ENCODE measurements at regions not wholly inside any gene's neighbourhood (a gene's known extent, or its start where the extent isn't known, plus 50 kb on each side); places are given as distances from the start of the nearest gene placed in this dataset.
A peak's percentile ranks its signal among the peaks of the same experiment; 100 is the strongest.

DNA sequence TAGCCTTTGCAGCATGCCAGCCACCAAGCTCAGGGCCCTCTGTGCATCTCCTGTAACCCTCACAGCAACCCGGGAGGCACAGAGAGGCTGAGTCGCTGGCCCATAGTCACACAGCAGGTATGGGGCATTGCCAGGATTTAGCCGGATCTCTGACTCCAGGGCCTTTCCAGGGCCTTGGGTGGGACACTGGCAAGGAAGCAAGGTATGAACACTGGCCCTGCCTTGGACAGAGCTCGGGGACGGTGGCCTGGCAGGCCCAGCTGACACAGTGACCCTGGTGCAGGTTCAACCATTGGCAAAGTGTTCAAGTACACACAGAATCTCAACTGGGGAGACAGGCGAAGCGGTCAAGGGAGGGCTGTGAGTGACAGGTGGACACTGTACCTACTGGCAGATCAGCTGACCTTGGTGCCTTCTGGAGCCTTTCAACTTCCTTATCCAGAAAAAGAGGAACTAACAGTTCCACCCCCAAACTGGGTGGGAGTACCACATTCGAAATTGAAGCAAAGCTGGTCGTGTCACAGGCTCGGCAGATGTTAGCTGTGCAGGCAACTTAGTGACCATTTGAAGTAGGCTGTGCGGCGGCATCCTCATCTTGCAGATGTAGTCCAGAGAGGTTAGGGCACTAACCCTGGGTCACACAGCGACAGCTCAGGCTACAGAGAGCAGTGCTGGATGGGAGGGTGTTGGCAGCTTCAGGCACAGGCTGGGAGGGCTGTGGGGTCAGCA, 287.4 kb downstream of the SEC14L1 start (continued):
- peak; percentile 91 for TF ChIP-seq ZFP36 (IDR thresholded peaks at IDR 0.05; ENCODE audit: low read depth, low read length, partially characterized antibody)
- 0 out of 2 replicates have a peak, but pooled peaks have one; percentile 20 for TF ChIP-seq CBFA2T3 (IDR thresholded peaks at IDR 0.05)
- TF ChIP-seq SIN3A (IDR thresholded peaks at IDR 0.05; ENCODE audit: borderline replicate concordance in 2 of 2, control insufficient read depth in 1 of 2, low read depth in 2 of 2, low read length in 2 of 2), result no peak
- peak; percentile 36 for TF ChIP-seq ESRRA (IDR thresholded peaks at IDR 0.05; ENCODE audit: borderline replicate concordance, low read depth)
- no peak for TF ChIP-seq ZNF174 (CRISPR knock-in tag; IDR thresholded peaks at IDR 0.05)
- peak in 1 of 2 experiments; percentile 59; a peak in 2 of 4 replicates for TF ChIP-seq KDM1A (IDR thresholded peaks at IDR 0.05)
- no peak for TF ChIP-seq XRCC5 (IDR thresholded peaks at IDR 0.05; ENCODE audit: low read depth, low read length)
- TF ChIP-seq POLR2B (IDR thresholded peaks at IDR 0.05; ENCODE audit: low read depth, partially characterized antibody), result no peak
- no peak for TF ChIP-seq DIDO1 (tag; IDR thresholded peaks at IDR 0.05; ENCODE audit: low read depth)
- no peak for TF ChIP-seq CAMTA2 (CRISPR knock-in tag; conservative IDR thresholded peaks at IDR 0.05)
- no peak for TF ChIP-seq ZNF175 (CRISPR knock-in tag; IDR thresholded peaks at IDR 0.05; ENCODE audit: low read depth)
- 0 out of 2 replicates have a peak, but pooled peaks have one; percentile 39 for TF ChIP-seq KLF16 (IDR thresholded peaks at IDR 0.05)
- TF ChIP-seq NR2C2 (CRISPR knock-in tag; IDR thresholded peaks at IDR 0.05), result peak; percentile 52; the same call in 1 of the 2 replicates
- TF ChIP-seq NR2C2 (tag; IDR thresholded peaks at IDR 0.05), result no peak
- no peak for TF ChIP-seq E2F3 (CRISPR knock-in tag; IDR thresholded peaks at IDR 0.05)
- no peak for TF ChIP-seq FUS (optimal IDR thresholded peaks at IDR 0.05; ENCODE audit: low read depth, low read length)
- peak; percentile 62 for TF ChIP-seq ELF1 (tag; IDR thresholded peaks at IDR 0.05)
- TF ChIP-seq POLR2H (tag; IDR thresholded peaks at IDR 0.05; ENCODE audit: low read depth), result no peak
- TF ChIP-seq HDAC1 (IDR thresholded peaks at IDR 0.05), result 0 out of 4 replicates have a peak, but pooled peaks of 1 of the 2 experiments have one; percentile 21
- TF ChIP-seq BHLHE40 (IDR thresholded peaks at IDR 0.05; ENCODE audit: low read length), result peak; percentile 29; the same call in 1 of the 2 replicates
- peak in 1 of 2 experiments; percentile 56; a peak in 1 of 4 replicates for TF ChIP-seq RCOR1 (IDR thresholded peaks at IDR 0.05; ENCODE audit: borderline replicate concordance in 1 of 2, low read depth in 2 of 2, low read length in 2 of 2)
- no peak for TF ChIP-seq SRSF7 (optimal IDR thresholded peaks at IDR 0.05; ENCODE audit: low read depth, low read length)
- no peak for TF ChIP-seq LARP7 (IDR thresholded peaks at IDR 0.05)
- TF ChIP-seq SPI1 (IDR thresholded peaks at IDR 0.05; ENCODE audit: borderline replicate concordance, low read depth, low read length), result peak; percentile 60; the same call in 1 of the 2 replicates
- no peak for TF ChIP-seq POLR2AphosphoS2 (IDR thresholded peaks at IDR 0.05; ENCODE audit: low read length)
- TF ChIP-seq FOXK2 (conservative IDR thresholded peaks at IDR 0.05 in 1 of 2, IDR thresholded peaks at IDR 0.05 in 1 of 2; ENCODE audit: low read depth in 2 of 2), result no peak
- TF ChIP-seq, protein P1, sequence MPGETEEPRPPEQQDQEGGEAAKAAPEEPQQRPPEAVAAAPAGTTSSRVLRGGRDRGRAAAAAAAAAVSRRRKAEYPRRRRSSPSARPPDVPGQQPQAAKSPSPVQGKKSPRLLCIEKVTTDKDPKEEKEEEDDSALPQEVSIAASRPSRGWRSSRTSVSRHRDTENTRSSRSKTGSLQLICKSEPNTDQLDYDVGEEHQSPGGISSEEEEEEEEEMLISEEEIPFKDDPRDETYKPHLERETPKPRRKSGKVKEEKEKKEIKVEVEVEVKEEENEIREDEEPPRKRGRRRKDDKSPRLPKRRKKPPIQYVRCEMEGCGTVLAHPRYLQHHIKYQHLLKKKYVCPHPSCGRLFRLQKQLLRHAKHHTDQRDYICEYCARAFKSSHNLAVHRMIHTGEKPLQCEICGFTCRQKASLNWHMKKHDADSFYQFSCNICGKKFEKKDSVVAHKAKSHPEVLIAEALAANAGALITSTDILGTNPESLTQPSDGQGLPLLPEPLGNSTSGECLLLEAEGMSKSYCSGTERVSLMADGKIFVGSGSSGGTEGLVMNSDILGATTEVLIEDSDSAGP (CRISPR knock-in tag; IDR thresholded peaks at IDR 0.05), result 0 out of 2 replicates have a peak, but pooled peaks have one; percentile 20
- no peak for TF ChIP-seq ZNF507 (tag; conservative IDR thresholded peaks at IDR 0.05)
- TF ChIP-seq, protein P2, sequence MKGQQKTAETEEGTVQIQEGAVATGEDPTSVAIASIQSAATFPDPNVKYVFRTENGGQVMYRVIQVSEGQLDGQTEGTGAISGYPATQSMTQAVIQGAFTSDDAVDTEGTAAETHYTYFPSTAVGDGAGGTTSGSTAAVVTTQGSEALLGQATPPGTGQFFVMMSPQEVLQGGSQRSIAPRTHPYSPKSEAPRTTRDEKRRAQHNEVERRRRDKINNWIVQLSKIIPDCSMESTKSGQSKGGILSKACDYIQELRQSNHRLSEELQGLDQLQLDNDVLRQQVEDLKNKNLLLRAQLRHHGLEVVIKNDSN (CRISPR knock-in tag; IDR thresholded peaks at IDR 0.05), result peak; percentile 84
- peak; percentile 72; the same call in 1 of the 2 replicates for TF ChIP-seq HDGF (IDR thresholded peaks at IDR 0.05)
- peak; percentile 55 for TF ChIP-seq BCOR (IDR thresholded peaks at IDR 0.05)
